Prostate gland (tissue), 2 donors: ENCODE measurements at regions not wholly inside any gene's neighbourhood (a gene's known extent, or its start where the extent isn't known, plus 50 kb on each side); places are given as distances from the start of the nearest gene placed in this dataset.

Experiments
- DNase-seq: peaks from one replicate; pipeline ENCODE4 v3.0.0-alpha.2; 2019; ENCODE audit warnings: low spot score
- H3K27ac ChIP-seq, 2 donors: fragments of 200-600 bp; sonication (generic); 2 replicates each; pipeline ENCODE4 v1.5.1; 2017 to 2019
- H3K27me3 ChIP-seq: fragments of 200-600 bp; sonication (generic); replicated peaks from 2 replicates; pipeline ENCODE4 v1.5.1; 2019; ENCODE audit not compliant: insufficient read depth
- H3K36me3 ChIP-seq, 2 donors: fragments of 200-600 bp; sonication (generic); 1 replicate in 1 of 2; 2 replicates in 1 of 2; pipeline versions ENCODE4 v1.5.1 to v1.8.1; 2017 to 2019
- H3K4me1 ChIP-seq: fragments of 200-600 bp; sonication (generic); replicated peaks from 2 replicates; pipeline ENCODE4 v1.5.1; 2019
- H3K4me3 ChIP-seq, 2 donors: fragments of 200-600 bp; sonication (generic); 2 replicates each; pipeline ENCODE4 v1.5.1; 2017 to 2019
- H3K9me3 ChIP-seq: fragments of 200-600 bp; sonication (generic); 2 replicates; pipeline ENCODE4 v1.5.1; 2017
- CTCF ChIP-seq, 4 experiments: fragments of 200-600 bp in 2 of 4; fragments of 450-650 bp in 2 of 4; sonication (generic) in 2 of 4; IDR thresholded peaks; 1 replicate in 3 of 4; 2 replicates in 1 of 4; pipeline ENCODE4 v1.5.1; 2016 to 2019; ENCODE audit warnings: antibody characterized with exemption in 4 of 4, mild to moderate bottlenecking in 2 of 4, moderate library complexity in 2 of 4
- POLR2A ChIP-seq: fragments of 450-650 bp; IDR thresholded peaks from one replicate; pipeline ENCODE4 v1.6.1; 2016; ENCODE audit warnings: antibody characterized with exemption, mild to moderate bottlenecking
- POLR2AphosphoS5 ChIP-seq: sonication (generic); formaldehyde crosslinking; IDR thresholded peaks from one replicate; pipeline ENCODE4 v1.6.1; 2017; ENCODE audit warnings: antibody characterized with exemption
- WGBS: methylation state at CpG from one replicate; pipeline ENCODE4 v1.1.5; 2018; 5-methylcytosine and 5-hydroxymethylcytosine counted together
- intact Hi-C: fragments of 100-400 bp; cut with DNase I; formaldehyde crosslinking; loops from one replicate; pipeline ENCODE4 v1.14.2; 2022

- Histone ChIP-seq H3K36me3 (no peaks in the 10 kb centered on the region), H3K27ac (no peak overlapping the region), H3K4me3 (no peak overlapping the region), H3K4me1 (no peaks in the 10 kb centered on the region), H3K9me3 (no peaks in the 10 kb centered on the region), H3K27me3 (no peaks in the 10 kb centered on the region)
- WGBS, result 83% methylated on average over 2 of the region's 2 CpGs
- intact Hi-C loops, result no loop called here
- DNase-seq, result no peak
- TF ChIP-seq CTCF (IDR thresholded peaks at IDR 0.05) (no peak), POLR2AphosphoS5 (no peak), POLR2A (no peak)
Measured at GRCh38 chr7:17129218-17129617, 169.2 kb upstream of the AHR start.

- 28% methylated on average over 5 of the region's 5 CpGs for WGBS
- Histone ChIP-seq H3K9me3 (no peaks in the 10 kb centered on the region), H3K27me3 (no peaks in the 10 kb centered on the region), H3K4me1 (no peaks in the 10 kb centered on the region), H3K36me3 (no peaks in the 10 kb centered on the region), H3K4me3 (no peak overlapping the region), H3K27ac (no peak overlapping the region)
- no peak for DNase-seq
- intact Hi-C loops, result no loop called here
- TF ChIP-seq POLR2A (no peak), POLR2AphosphoS5 (no peak), CTCF (IDR thresholded peaks at IDR 0.05) (no peak)
Measured at GRCh38 chr7:17130281-17131059, 168.0 kb upstream of the AHR start.

- no peak overlapping the region for H3K27ac ChIP-seq
- no peak overlapping the region for H3K4me3 ChIP-seq
- TF ChIP-seq POLR2AphosphoS5, result no peak
- no peak for TF ChIP-seq CTCF (IDR thresholded peaks at IDR 0.05)
- no peak for TF ChIP-seq POLR2A
Measured at GRCh38 chr7:17131060-17131345, 167.4 kb upstream of the AHR start.

GRCh38 chr7:17131983-17132655, 166.3 kb upstream of the AHR start:
- no peak for TF ChIP-seq CTCF (IDR thresholded peaks at IDR 0.05)
- TF ChIP-seq POLR2AphosphoS5, result no peak
- TF ChIP-seq POLR2A, result no peak
- 96% methylated on average over 6 of the region's 6 CpGs for WGBS
- Histone ChIP-seq H3K9me3 (no peaks in the 10 kb centered on the region), H3K27me3 (no peaks in the 10 kb centered on the region), H3K4me3 (no peak overlapping the region), H3K36me3 (no peaks in the 10 kb centered on the region), H3K27ac (no peak overlapping the region), H3K4me1 (no peaks in the 10 kb centered on the region)
- DNase-seq, result no peak
- intact Hi-C loops, result no loop called here

More at GRCh38 chr7:17131060-17131345, 167.4 kb upstream of the AHR start:
- intact Hi-C loops, result no loop called here
- 47% methylated on average over 5 of the region's 5 CpGs for WGBS
- H3K9me3 ChIP-seq, result no peaks in the 10 kb centered on the region
- DNase-seq, result no peak
- no peaks in the 10 kb centered on the region for H3K36me3 ChIP-seq
- H3K4me1 ChIP-seq, result no peaks in the 10 kb centered on the region
- no peaks in the 10 kb centered on the region for H3K27me3 ChIP-seq

DNA sequence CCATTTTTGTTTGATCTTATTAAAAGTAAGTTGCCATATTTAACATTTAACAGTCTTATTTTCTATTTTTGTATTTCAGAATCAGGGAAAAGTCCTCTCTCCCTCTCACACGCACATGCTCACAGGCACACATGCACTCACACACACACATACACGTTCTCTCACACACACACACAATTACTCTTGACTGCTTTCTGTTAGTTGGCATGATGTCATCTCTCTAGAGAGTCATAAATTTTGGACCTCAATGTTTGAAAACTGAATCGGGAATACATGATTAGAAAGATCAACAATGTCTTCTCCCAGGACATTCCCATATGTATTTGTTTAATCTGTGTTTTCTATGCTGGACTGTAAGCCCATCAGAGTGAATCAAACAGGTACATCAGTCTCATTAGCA, 165.7 kb upstream of the AHR start:
- Histone ChIP-seq H3K27me3 (no peaks in the 10 kb centered on the region), H3K36me3 (no peaks in the 10 kb centered on the region), H3K4me1 (no peaks in the 10 kb centered on the region), H3K4me3 (no peak overlapping the region), H3K27ac (no peak overlapping the region), H3K9me3 (no peaks in the 10 kb centered on the region)
- intact Hi-C loops, result no loop called here
- DNase-seq, result no peak
- 61% methylated on average over 3 of the region's 3 CpGs for WGBS
- no peak for TF ChIP-seq CTCF (IDR thresholded peaks at IDR 0.05)
- no peak for TF ChIP-seq POLR2AphosphoS5
